Loucy (cell line): ENCODE measurements at regions not wholly inside any gene's neighbourhood (a gene's known extent, or its start where the extent isn't known, plus 50 kb on each side); places are given as distances from the start of the nearest gene placed in this dataset.

Experiments
- H2AFZ ChIP-seq: fragments of 200-600 bp; sonication (generic); 2 replicates; pipeline ENCODE4 v1.6.0; 2016; ENCODE audit warnings: antibody characterized with exemption, mild to moderate bottlenecking, low read length, moderate library complexity
- H3F3A ChIP-seq: fragments of 200-600 bp; 2 replicates; pipeline ENCODE4 v1.6.0; 2016; ENCODE audit warnings: antibody characterized with exemption, low read depth, mild to moderate bottlenecking
- H3K27me3 ChIP-seq: fragments of 200-600 bp; sonication (generic); 2 replicates; pipeline ENCODE4 v1.6.1; 2014; ENCODE audit warnings: low read length, mild to moderate bottlenecking; ENCODE audit not compliant: insufficient read depth, poor library complexity, severe bottlenecking
- H3K36me3 ChIP-seq: fragments of 200-600 bp; sonication (generic); 2 replicates; pipeline ENCODE4 v1.6.1; 2016; ENCODE audit warnings: low read length; ENCODE audit not compliant: insufficient read depth
- H3K4me1 ChIP-seq: fragments of 200-600 bp; sonication (generic); 2 replicates; pipeline ENCODE4 v1.5.1; 2014; ENCODE audit warnings: low read length, mild to moderate bottlenecking; ENCODE audit not compliant: insufficient read depth, poor library complexity, severe bottlenecking
- H3K4me2 ChIP-seq: fragments of 200-600 bp; sonication (generic); 2 replicates; pipeline ENCODE4 v1.6.0; 2014; ENCODE audit warnings: antibody characterized with exemption, low read length, low read depth, mild to moderate bottlenecking; ENCODE audit not compliant: poor library complexity, severe bottlenecking
- H3K4me3 ChIP-seq: fragments of 200-600 bp; sonication (generic); 2 replicates; pipeline ENCODE4 v1.5.1; 2014; ENCODE audit warnings: low read length, mild to moderate bottlenecking, mixed read lengths; ENCODE audit not compliant: poor library complexity, severe bottlenecking
- H3K79me2 ChIP-seq: fragments of 200-600 bp; sonication (generic); 2 replicates; pipeline ENCODE4 v1.6.1; 2014; ENCODE audit warnings: low read length; ENCODE audit not compliant: insufficient read depth
- H3K9ac ChIP-seq: fragments of 200-600 bp; sonication (generic); 2 replicates; pipeline ENCODE4 v1.6.0; 2014; ENCODE audit warnings: mild to moderate bottlenecking, low read depth, low read length, moderate library complexity; ENCODE audit not compliant: poor library complexity, severe bottlenecking
- H3K9me2 ChIP-seq: fragments of 200-600 bp; sonication (generic); replicated peaks from 2 replicates; pipeline ENCODE4 v1.6.1; 2016; ENCODE audit warnings: low read depth, low read length, mixed read lengths
- H3K9me3 ChIP-seq: fragments of 200-600 bp; sonication (generic); 2 replicates; pipeline ENCODE4 v1.6.1; 2014; ENCODE audit warnings: mild to moderate bottlenecking, antibody characterized with exemption, low read length, low read depth; ENCODE audit not compliant: insufficient read depth
- H4K20me1 ChIP-seq: fragments of 200-600 bp; sonication (generic); 2 replicates; pipeline ENCODE4 v1.6.0; 2014; ENCODE audit warnings: antibody characterized with exemption, low read length, mild to moderate bottlenecking; ENCODE audit not compliant: insufficient read depth, poor library complexity, severe bottlenecking
- EZH2phosphoT487 ChIP-seq: fragments of 200-600 bp; IDR thresholded peaks from 2 replicates; pipeline ENCODE4 v1.6.1; 2018; ENCODE audit warnings: antibody characterized with exemption, mild to moderate bottlenecking, moderate library complexity, borderline replicate concordance
- TF ChIP-seq, protein P1 (sequence below): fragments of 200-600 bp; sonication (generic); conservative IDR thresholded peaks from 2 replicates; pipeline ENCODE4 v1.5.1; 2014; ENCODE audit warnings: mild to moderate bottlenecking, antibody characterized with exemption, low read length

DNA sequence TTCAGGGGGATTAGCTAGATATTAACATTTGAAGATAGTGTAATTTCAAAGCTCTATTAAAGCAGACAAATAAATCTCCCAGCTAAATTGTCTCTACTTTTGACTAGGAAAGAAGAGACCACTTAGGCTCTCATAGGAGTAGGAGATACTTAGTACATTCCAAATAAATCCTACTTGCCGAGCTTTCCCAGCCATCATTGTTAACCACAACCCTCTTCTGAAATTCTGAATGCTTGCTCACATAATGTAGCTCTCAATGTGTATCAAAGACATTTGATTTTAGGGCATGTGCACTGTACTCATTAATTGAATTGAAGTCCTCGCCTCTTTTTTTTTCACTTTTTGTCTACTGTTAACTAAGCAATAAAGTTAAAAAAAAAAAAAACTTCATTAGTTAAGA, 598.2 kb upstream of the ADAMTS9 start:
- no peaks in the 10 kb centered on the region for H4K20me1 ChIP-seq
- H3K36me3 ChIP-seq = no peaks in the 10 kb centered on the region
- H3K9ac ChIP-seq = no peak overlapping the region
- no peaks in the 10 kb centered on the region for H3K79me2 ChIP-seq
- H3K27me3 ChIP-seq = no peaks in the 10 kb centered on the region
- no peak overlapping the region for H3K4me2 ChIP-seq
- H3K9me3 ChIP-seq = no peaks in the 10 kb centered on the region
- H3K4me1 ChIP-seq = no peaks in the 10 kb centered on the region
- H3F3A ChIP-seq = no peaks in the 10 kb centered on the region
- H3K9me2 ChIP-seq = no peaks in the 10 kb centered on the region
- H3K4me3 ChIP-seq = no peak overlapping the region
- H2AFZ ChIP-seq = no peak overlapping the region
- TF ChIP-seq, protein P1, sequence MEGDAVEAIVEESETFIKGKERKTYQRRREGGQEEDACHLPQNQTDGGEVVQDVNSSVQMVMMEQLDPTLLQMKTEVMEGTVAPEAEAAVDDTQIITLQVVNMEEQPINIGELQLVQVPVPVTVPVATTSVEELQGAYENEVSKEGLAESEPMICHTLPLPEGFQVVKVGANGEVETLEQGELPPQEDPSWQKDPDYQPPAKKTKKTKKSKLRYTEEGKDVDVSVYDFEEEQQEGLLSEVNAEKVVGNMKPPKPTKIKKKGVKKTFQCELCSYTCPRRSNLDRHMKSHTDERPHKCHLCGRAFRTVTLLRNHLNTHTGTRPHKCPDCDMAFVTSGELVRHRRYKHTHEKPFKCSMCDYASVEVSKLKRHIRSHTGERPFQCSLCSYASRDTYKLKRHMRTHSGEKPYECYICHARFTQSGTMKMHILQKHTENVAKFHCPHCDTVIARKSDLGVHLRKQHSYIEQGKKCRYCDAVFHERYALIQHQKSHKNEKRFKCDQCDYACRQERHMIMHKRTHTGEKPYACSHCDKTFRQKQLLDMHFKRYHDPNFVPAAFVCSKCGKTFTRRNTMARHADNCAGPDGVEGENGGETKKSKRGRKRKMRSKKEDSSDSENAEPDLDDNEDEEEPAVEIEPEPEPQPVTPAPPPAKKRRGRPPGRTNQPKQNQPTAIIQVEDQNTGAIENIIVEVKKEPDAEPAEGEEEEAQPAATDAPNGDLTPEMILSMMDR = no peak
- no peak for TF ChIP-seq EZH2phosphoT487

DNA sequence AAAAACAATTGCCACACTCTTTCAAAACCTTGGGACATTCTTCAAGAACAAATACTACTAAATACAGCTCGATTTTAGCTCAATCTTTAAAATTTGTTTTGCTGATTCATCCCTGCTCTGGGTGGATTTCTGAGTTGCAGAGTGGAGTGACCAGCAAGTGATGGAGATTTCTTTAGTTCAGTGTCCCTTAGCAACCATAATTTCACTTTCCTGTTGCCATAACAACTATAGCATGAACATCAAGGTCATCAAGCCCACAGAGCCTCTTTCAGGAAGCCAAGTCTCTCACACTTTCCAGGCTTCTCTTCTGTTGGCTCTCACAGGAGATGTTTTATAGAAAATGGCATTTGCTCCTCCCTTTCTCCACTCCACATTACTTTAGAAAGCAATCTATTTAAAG, 597.2 kb upstream of the ADAMTS9 start:
- Histone ChIP-seq H4K20me1 (no peaks in the 10 kb centered on the region), H3K9me2 (no peaks in the 10 kb centered on the region), H3K27me3 (no peaks in the 10 kb centered on the region), H3K4me3 (no peak overlapping the region), H3K9ac (no peak overlapping the region), H3K4me2 (no peak overlapping the region), H3K9me3 (no peaks in the 10 kb centered on the region), H3F3A (no peaks in the 10 kb centered on the region), H2AFZ (no peak overlapping the region), H3K36me3 (no peaks in the 10 kb centered on the region), H3K79me2 (no peaks in the 10 kb centered on the region), H3K4me1 (no peaks in the 10 kb centered on the region)
- TF ChIP-seq, protein P1 = no peak
- no peak for TF ChIP-seq EZH2phosphoT487

DNA sequence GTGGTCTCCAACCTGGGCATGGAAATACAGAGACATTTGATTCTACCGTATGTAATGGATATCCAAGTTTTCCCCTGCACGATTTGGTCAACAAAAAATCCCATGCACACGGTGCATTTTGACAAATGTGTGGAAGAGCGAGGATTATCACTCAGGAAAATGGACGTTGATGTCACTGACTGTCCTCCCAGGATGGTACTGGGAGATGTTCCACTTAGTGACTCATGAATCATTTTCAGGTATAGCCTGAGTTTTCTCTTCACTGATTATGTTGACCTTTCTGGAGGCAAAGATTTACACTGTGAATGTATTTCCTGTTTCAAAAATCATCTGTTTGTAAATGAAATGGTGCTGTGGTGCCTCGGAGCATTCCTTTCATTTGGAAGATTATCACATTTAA, 596.7 kb upstream of the ADAMTS9 start:
- no peaks in the 10 kb centered on the region for H3K4me1 ChIP-seq
- no peak overlapping the region for H3K9ac ChIP-seq
- no peak overlapping the region for H3K4me3 ChIP-seq
- H3K79me2 ChIP-seq = no peaks in the 10 kb centered on the region
- no peak overlapping the region for H3K4me2 ChIP-seq
- H3K9me2 ChIP-seq = no peaks in the 10 kb centered on the region
- TF ChIP-seq, protein P1 = no peak
- no peak for TF ChIP-seq EZH2phosphoT487
- H3K27me3 ChIP-seq = no peaks in the 10 kb centered on the region
- no peaks in the 10 kb centered on the region for H3K36me3 ChIP-seq
- no peaks in the 10 kb centered on the region for H3F3A ChIP-seq
- no peaks in the 10 kb centered on the region for H4K20me1 ChIP-seq
- no peak overlapping the region for H2AFZ ChIP-seq
- H3K9me3 ChIP-seq = no peaks in the 10 kb centered on the region
